Right kidney (tissue), 1 donor: ENCODE measurements at regions not wholly inside any gene's neighbourhood (a gene's known extent, or its start where the extent isn't known, plus 50 kb on each side); places are given as distances from the start of the nearest gene placed in this dataset.
"Not testable (repeated sequence)": the region's sequence is repeated elsewhere in the genome, so short reads cannot be mapped to it uniquely, and the experiment has no call there.

Source experiments
- DNase-seq: peaks from one replicate; pipeline ENCODE4 v3.0.0-alpha.2; 2016

DNA sequence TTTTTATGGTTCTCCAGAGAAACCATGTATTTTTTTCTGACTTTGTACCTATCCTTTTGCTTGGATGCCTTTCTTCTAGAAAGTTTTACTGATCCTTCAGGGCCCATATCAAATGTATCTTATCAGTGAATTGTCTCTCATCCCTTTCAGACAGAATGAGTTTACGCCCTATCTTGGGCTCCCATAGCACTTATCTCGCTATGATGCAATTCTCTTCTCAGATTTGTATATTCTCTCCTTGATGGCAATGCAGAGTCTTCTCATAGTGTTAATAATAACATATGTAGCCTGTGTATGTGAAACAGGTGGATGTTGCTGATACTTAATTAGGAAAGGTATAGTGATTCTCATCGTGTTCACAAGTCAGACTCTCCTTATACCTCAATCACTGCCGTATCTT, 336.2 kb downstream of the UTRN start:
- DNase-seq = no peak

GRCh38 chr6:144624246-144624645, 339.1 kb downstream of the UTRN start:
- no peak for DNase-seq

DNA sequence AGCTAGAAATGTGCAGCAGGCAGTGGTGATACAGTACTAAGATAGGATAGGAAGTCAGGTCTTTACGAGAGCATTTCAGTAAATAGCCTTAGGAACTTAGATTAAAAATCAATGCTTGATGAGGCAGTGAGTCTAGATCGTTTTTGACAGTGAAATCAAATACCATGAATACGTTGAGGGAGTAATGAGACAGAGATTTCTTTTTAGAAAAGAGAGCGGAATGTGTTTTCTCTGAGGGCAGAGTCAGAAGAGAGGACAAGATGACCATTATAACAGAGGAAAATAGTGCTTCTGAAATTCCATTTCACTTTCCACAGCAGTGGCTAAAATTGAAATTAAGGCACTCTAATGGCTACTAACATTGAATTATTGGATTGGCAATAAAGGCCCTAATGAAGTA, 339.6 kb downstream of the UTRN start:
- no peak for DNase-seq

DNA sequence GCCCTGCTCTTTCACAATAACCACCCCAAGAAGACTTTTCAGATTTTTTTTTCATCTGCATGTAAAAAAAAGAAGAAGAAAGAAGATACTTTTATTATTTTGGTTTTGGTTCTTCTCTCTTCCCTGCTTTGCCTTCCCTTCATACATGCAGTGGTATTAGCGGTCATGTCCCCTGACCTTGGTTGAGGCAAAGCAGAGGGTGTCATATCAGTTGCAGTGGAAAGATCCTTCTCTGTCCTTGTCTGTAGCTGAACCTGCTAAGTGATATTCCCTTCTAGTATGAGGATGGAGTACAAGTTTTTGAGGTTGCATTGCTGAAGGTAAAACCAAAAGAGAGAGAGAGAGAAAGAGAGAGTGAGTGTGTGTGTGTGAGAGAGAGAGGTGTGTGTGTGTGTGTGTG, 345.7 kb downstream of the UTRN start:
- no peak for DNase-seq

DNA sequence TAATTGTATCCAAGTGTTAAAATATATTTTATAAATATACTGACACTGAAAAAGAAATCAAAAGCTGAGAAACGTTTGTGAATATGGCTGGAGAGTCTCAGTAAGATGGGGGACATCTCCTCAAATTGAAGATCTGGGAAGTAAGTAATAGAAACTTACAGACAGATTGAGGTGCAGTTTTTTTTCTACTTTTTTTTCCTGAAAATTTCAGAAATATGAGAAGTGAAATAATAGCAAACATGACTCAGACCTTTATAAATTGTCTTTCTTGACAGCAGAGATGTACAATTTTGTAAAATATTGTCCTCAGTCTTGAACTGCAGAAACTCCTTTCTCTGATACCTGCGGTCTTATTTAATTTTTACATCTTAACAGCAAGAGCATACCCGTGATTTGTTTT, 347.1 kb downstream of the UTRN start:
- DNase-seq = no peak

DNA sequence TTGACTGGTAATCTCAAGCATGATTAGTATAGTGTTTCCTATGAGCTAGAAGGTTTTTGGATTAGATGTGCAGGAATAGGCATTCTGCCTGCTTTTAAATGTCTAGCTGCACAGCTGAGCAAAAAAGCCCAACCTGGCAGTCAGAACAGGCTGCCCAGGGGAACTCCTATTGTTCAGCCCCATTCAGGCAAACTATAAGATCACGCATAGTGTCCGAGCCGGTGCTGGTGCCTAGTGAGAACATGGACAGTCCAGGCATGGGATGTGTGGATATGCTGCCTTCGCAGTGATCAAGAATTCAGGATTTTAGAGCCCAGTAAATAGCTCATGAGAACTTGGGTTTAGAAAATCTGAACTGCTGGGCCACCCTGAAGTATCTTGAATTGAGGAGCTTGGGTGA, 348.8 kb downstream of the UTRN start:
- DNase-seq = no peak

- DNase-seq = no peak
These were observed 349.2 kb downstream of the UTRN start for GRCh38 chr6:144634371-144634770.

GRCh38 chr6:144635051-144635450, 349.9 kb downstream of the UTRN start:
- DNase-seq = no peak

GRCh38 chr6:144636025-144636424, 350.9 kb downstream of the UTRN start:
- DNase-seq = not testable (repeated sequence)

- DNase-seq = no peak
These were observed 352.4 kb downstream of the UTRN start for GRCh38 chr6:144637541-144637940.

- no peak for DNase-seq
These were observed 354.5 kb downstream of the UTRN start for GRCh38 chr6:144639654-144640053.

- DNase-seq = no peak
These were observed 356.2 kb downstream of the UTRN start for GRCh38 chr6:144641286-144641685.

- DNase-seq = no peak
These were observed 359.6 kb downstream of the UTRN start for GRCh38 chr6:144644776-144645175.

DNA sequence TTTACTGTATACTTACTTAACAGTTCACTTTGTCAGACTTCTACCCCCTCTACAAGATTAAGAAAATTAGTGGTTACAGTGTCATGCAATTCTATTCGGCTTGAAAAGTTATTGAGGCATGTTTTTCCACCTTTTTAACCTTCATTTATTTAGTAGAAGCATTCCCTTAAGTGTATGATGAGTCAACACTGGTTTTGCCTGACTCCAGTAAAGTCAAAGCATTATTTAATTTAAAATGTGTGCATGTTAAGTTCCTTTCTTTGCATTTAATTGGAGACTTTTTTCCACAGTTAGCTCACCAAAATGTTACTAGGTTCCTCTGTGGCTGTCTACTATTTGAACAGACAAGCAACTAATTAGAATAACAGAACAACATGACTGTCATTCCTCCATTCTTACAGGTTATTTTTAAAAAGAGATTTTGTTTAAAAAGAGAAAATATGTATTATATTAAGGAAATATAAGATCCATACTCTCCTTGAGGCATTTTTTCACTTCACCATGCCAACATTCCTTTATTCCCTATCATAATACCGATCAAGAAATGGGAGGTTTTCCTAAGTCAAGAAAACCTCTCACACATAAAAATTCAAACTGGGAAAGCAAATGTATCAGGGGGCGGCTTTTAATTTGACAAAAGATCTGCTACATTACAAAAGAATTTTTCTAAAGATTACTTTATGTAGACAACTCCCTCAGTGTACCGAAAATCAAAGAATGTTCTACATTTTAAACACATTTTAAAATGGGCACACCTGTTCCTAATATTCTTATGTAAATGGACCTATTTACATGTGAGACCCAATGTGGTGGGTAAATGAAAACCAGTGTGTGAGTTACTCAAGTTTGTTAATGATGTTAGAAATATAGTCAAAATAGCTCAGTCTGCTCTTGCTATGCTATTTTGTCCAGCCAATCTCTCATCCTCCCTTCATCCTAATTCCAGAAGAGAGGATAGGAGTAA, 361.2 kb downstream of the UTRN start:
- no peak for DNase-seq

GRCh38 chr6:144647406-144647964, 362.4 kb downstream of the UTRN start:
- DNase-seq = no peak

DNA sequence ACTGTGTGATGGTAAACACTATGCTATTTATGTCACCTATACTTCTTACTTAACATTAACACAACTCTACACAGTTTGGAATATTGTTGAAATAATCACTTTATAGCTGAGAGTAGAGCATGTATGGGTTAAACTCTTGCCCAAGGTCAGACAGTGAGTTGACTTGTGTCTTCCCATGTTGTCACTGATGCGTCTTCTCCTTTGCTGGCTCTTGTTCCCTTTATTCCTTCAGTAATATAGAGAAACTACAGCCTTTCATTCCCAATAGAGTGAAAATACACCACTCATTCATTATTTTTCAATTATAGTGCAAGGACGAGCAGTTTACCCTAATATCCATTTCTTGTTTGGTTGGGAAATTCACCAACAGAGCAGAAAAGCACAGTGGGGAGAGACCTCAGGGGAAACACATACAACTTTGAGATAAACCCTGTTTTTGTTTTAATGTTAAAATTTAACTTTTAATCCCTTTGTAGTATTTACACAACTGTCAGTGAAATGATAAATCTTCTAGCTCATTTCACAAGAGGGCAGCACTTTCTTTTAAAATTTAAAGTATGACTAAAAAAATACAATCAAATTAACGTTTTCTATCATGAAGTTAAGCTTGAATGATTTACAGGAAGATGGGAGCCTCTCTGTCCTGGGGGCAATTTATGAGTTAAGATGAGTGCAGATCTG, 363.0 kb downstream of the UTRN start:
- DNase-seq = no peak

DNA sequence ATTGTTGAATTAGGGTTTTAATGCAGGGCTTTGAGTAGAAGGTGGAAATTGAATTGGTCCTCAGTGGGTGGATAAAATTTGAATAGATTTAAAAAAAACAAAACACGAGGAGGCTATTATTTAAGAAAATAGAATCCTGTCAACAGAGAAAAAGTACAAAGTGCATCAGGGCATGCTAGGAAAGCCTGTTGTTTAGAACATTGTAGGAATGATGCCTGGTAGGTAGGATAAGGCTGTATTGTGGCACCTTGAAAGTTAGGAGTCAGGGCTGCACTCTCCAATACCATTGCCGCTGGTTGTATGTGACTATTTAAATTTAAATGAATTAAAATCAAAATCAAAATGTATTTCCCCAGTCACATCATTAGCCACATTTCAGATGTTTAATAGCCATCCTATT, 363.9 kb downstream of the UTRN start:
- DNase-seq = no peak

GRCh38 chr6:144651234-144651633, 366.1 kb downstream of the UTRN start:
- no peak for DNase-seq

DNA sequence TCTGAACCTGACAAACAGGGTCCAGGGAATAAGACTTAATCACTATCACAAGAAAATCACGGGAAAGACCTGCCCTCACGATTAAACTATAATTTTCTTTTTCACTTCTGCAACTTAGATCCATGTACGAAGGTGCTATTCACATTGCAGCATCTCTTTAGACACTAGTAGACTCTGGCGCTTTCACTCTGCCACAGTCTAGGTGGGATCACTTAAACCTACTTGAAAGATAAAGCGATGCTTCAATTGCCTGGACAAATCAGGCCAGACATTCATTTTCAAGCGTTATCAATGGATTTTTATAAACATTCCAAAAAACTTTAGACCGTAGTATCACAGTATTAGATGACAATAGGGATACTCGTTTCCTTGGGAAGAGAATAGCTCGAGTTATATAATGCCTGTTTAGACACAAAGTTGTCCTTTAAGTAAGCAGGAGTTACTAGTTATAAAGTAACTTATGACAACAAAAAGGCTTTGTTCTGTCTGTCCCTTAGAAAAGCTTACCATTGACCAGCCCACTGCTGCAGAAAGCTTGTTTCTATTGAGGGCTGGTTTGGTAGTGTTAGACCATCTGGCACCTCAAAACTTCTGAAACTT, 367.3 kb downstream of the UTRN start:
- DNase-seq = no peak

GRCh38 chr6:144653885-144654505, 368.9 kb downstream of the UTRN start:
- DNase-seq = no peak

- no peak for DNase-seq
These were observed 369.4 kb downstream of the UTRN start for GRCh38 chr6:144654506-144654905.

- DNase-seq = no peak
These were observed 370.2 kb downstream of the UTRN start for GRCh38 chr6:144655376-144655775.

- no peak for DNase-seq
These were observed 372.6 kb downstream of the UTRN start for GRCh38 chr6:144657691-144658090.
